Stimulated activated CD8-positive, alpha-beta memory T cell treated with anti-CD3 and anti-CD28 coated beads, Interleukin-7, amount 100 ng/mL, for 48 hours (primary cell): ENCODE measurements at regions not wholly inside any gene's neighbourhood (a gene's known extent, or its start where the extent isn't known, plus 50 kb on each side); places are given as distances from the start of the nearest gene placed in this dataset.
"Not testable (repeated sequence)": the region's sequence is repeated elsewhere in the genome, so short reads cannot be mapped to it uniquely, and the experiment has no call there.

ENCODE experiments used
- DNase-seq, 2 donors: peaks; one replicate each; pipeline ENCODE4 v3.0.0-alpha.2; 2020; ENCODE audit warnings: low read depth in 1 of 2; ENCODE audit errors: extremely low read depth in 1 of 2

GRCh38 chr4:152200511-152201333 is 335.2 kb downstream of the FBXW7 start:
- no peak for DNase-seq

GRCh38 chr4:152197211-152197610 is 338.7 kb downstream of the FBXW7 start:
- DNase-seq = no peak

DNA sequence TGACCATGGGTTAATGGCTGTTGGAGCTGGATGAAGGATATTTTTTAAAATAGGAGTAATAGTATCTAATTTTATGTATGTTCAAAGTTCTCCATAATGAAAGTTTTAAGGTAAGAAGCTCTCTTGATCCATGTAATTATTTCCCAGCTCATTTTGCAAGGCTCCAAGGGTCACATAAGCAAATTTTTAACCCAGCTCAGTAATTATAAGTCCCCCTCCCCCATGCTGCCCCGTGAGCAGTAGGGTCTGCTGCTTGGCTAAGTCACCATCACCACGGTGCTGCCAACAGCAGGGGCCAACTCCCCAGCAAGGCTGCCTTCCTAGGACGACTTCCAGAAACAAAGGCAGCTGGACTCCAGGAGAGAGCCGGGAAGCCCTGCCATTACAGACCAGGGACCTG is 340.0 kb downstream of the FBXW7 start:
- DNase-seq = no peak

DNA sequence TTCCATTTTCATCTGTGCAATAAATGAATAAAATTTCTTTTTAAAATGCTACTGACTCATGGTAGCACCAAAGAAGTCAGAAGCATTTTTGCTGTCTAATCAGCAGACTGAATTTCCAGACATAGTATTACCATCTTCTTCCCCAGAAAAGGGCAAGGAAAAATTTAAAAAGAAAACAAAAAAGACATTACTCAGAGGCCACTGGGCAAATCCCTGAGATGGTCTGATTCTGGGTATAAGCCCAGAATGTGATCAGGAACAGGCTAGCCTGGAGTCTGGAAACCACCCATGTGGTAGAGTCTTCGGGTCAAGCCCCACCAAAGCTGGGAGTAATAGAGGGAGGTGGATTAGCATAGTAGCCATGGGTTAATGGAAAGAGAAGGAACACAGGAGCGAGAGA is 342.8 kb downstream of the FBXW7 start:
- no peak for DNase-seq

DNA sequence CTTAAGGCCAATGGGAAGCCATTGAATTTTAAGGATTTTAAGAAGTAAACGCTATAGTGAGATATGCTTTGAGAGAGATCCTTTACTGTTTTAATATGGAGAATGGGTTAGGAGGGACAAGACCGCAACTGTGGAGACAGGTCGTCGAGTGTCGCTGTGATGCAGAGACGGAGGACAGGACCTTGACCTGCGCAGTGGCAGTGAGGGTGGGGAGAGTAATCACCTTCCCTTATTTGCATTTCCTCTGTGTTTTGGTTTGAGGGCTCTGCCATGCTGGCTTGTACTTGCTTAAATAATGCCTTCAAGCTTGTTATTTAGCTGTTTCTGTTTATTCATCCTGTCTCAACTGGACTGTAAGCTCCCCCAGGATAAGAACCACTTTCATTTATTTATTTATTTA is 345.0 kb downstream of the FBXW7 start:
- DNase-seq = no peak

GRCh38 chr4:152189451-152190179 is 346.3 kb downstream of the FBXW7 start:
- DNase-seq = no peak

DNA sequence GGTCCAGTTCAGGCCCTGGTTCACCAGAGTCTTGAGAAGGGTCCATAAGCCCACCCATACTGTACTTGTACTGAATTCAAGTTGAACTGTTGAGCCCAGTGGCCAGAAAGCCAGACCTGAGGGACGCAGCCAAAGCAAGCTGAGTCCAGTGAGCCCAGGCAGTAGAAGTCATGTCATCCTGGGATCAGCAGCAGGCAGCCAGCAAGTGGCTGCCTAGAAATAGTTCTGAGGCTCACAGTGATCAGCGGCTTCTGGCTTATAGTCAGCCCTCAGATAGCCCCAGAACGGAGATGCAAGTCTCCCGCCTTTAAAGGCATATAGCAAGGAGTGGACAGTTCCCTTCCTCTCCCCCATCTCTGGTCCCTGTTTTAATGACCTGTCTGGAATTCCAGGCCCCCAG is 347.1 kb downstream of the FBXW7 start:
- DNase-seq = no peak

DNA sequence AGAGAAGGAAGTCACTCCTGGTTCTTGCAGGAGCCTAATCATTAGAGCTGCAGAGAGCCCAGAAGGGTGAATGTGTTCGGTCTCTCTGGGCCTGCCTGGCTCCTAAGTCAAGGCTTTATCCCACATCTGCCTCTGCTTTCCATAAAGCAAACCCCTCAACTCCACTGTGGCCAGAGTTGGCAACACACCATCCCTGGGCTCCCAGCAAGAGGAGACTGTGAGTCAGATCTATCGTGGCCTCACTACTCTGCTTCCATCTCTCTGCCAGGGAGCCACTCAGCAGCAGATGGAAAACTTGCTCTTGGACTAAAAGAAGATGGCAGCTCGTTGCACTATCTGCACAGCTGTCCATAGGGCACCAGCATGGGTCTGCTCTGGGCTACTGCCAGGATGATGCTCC is 348.2 kb downstream of the FBXW7 start:
- no peak for DNase-seq

- no peak for DNase-seq
Observed at GRCh38 chr4:152185786-152186550, 349.9 kb downstream of the FBXW7 start.

GRCh38 chr4:152181150-152181549 is 354.7 kb downstream of the FBXW7 start:
- no peak for DNase-seq

- no peak for DNase-seq
Observed at GRCh38 chr4:152180369-152180768, 355.5 kb downstream of the FBXW7 start.

- not testable (repeated sequence) for DNase-seq
Observed at GRCh38 chr4:152177538-152177937, 358.4 kb downstream of the FBXW7 start.

DNA sequence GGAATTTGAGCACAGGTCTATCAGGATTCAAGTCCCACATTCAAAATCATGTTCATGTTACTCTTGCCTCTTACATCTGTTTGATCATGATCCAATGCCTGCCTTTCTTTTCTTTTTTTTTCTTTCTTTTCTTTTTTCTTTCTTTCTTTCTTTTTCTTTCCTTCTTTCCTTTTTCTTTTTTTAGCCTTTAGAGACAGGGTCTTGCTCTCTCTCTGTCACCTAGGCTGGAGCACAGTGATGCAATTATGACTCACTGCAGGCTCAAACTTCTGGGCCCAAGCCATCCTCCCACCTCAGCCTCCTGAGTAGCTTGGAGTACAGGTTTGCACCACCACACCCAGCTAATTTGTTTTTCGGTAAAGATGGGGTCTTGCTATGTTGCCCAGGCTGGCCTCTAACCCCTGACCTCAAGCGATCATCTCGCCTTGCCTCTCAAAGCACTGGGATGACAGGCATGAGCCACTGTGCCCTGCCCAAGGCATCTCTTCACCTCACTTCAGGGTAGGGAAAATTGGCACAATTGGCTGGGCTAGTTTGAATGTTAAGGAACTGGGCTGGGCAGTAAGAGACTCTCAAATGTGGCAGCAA is 359.2 kb downstream of the FBXW7 start:
- no peak for DNase-seq

GRCh38 chr4:152175586-152175985 is 360.3 kb downstream of the FBXW7 start:
- no peak for DNase-seq

DNA sequence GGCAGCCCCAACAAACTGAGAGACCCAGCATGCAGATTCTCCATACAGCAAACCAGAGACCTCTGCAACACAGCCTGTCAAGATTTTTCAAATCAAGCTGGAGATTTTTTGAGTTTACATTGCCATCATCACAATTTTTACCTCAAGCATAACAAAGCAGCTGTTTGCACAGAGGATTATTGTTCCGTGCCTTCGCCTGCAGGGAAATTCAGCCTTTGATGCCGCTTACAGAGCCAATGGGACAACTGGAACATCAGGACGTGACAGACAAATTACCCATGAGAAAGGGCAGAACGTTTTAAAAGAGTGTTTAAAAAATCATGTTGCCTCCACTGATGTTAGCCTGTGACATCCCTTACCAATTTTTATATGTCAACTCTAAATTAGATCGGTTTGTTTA is 363.7 kb downstream of the FBXW7 start:
- DNase-seq = no peak

DNA sequence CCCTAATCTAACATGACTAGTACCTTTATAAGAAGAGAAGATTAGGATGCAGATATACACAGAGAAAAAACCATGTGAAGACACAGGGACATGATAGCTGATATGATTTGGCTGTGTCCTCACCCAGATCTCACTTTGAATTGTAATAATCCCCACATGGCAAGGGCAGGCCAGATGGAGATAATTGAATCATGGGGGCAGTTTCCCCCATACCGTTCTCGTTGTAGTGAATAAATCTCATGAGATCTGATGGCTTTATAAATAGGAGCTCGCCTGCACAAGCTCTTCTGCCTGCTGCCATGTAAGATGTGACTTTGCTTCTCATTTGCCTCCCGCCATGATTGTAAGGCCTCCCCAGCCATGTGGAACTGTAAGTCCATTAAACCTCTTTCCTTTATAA is 364.3 kb downstream of the FBXW7 start:
- no peak for DNase-seq

DNA sequence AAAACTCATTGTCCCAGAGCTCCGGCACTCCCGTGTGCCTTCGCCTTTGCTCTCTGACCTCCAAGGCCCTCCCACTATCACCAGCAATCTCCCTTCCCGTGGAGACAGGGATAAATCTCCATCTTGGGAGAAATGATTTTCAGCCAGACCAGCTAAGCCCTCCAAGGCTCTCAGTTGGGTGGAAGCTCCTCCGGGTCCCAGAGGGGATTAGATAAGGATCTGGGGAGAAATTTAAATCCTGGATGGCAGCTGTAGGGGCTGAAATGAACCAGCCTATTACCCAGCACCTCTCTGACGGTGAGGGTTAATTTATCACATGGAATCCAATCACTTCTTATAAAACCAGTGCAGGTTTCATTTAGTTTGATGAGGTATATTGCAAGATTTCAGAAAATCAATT is 366.2 kb downstream of the FBXW7 start:
- no peak for DNase-seq

GRCh38 chr4:152168987-152169616 is 366.8 kb downstream of the FBXW7 start:
- DNase-seq = no peak

- no peak for DNase-seq
Observed at GRCh38 chr4:152166567-152166966, 369.3 kb downstream of the FBXW7 start.

- DNase-seq = no peak
Observed at GRCh38 chr4:152165846-152166245, 370.0 kb downstream of the FBXW7 start.

DNA sequence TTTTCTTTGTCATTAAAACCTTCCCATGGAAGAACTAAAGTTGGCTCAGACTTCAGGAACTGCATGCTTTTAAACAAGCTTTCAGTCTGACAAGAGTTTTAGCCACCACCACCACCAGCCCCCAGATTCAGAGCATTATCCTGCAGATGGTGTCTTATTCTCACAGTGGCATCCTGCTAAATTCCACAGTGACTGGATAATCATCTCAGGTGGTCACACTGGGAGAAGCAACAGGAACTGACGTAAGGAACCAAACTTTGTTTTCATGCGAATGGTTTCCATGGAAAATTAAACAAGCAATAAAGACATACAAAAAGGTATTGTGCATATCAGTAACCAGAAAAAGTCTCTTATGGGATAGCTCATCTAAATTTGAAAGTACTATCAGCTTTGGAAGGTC is 370.7 kb downstream of the FBXW7 start:
- DNase-seq = no peak
